GM19239 (cell line): ENCODE measurements at regions not wholly inside any gene's neighbourhood (a gene's known extent, or its start where the extent isn't known, plus 50 kb on each side); places are given as distances from the start of the nearest gene placed in this dataset.

ENCODE experiments used
- DNase-seq: peaks from one replicate; pipeline ENCODE4 v3.0.0; 2011; ENCODE audit warnings: low spot score; ENCODE audit not compliant: insufficient read length
- FAIRE-seq: peaks from 2 replicates; lab custom pipeline; 2011; peaks lifted over from hg19 to GRCh38; lab: Jason Lieb, UNC

DNA sequence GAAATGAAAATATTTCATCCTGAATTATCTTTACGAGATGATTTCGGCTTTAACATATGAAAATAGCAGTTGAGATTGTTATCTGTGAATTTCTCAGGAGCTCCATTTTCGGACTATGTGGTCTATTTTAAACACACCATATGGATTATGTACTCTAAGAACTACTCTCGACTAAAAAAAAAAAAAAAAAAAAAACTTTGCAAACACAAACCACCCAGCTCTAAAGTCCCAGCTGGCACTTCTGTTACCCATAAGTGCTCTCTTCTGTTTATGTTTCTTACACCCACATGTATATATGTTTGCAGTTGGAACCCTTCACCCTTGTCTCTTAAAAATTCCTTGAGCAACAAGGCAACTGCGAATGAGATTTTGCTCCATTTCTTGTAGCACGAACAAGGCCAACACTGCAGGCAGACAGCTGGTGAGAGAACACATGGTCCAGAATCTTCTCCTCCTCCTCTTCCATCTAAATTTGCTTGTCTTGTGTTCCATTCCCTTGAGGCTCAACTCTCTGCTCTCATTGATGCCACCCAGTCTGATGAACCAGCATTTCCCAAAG, 172.7 kb upstream of the HCCS start:
- FAIRE-seq (no peak), DNase-seq (no peak)

DNA sequence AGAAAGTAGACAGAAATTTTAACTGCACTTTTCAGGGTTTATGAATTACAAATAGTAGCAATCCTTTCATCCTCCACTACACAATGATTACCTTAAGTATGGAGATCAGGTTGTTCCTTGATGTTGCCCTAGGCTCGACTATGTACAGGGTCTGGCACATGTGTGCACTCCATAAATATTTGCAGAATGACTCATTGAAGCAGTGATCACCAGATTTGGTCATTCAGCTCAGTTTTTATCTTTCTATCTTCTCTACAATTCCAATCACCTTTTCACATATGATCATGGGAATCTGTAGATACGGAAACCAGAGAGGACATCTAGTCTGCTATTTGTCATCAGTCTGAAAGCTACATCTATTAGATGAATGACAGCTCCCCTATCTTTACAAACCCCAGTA, 171.7 kb upstream of the HCCS start:
- DNase-seq (no peak), FAIRE-seq (no peak)

DNA sequence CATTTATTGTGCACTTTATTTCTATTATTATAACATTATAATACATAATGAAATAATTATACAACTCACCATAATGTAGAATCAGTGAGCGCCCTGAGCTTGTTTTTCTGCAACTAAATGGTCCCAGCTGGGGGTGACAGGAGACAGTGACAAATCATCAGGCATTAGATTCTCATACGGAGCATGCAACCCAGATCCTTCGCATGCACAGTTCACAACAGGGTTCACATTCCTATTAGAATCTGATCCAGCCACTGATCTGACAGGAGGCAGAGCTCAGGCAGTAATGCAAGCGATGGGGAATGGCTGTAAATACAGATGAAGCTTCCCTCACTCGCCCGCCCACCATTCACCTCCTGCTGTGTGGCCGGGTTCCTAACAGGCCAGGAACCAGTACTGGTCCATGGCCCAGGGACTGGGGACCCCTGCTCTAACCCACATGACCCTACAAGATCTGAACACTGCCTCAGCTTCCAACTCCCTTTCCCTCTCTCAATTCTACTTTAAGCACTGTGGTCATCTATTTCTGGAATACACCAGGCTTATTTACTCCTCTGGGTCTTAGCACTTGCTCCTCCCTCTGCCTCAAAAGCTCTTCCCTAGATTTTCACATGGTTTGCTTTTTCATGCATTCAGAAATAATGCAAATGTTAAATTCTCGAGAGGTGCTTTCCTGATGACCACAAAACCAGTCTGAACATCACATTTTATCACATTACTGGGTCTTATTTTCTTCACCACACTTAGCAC, 166.8 kb upstream of the HCCS start:
- DNase-seq (no peak), FAIRE-seq (no peak)

DNA sequence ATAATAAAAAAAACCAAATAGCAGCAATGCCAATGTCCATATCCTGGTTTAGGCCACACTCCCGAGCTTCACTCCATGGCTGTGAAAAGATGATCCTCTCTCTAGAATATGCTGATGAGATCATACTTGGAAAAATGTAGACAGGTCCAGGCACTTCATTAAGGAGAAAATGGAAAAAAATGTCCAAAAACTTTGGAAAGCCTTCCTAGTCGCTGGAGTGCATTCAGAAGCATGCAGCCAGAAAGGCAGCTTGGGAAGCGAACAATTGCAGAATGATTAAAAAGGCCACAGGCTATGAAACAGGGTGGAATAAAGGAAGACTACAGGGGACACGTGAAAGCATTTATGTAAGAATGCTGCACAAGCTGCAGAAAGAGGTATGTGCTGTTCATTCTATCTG, 165.6 kb upstream of the HCCS start:
- no peak for DNase-seq
- FAIRE-seq, result no peak

DNA sequence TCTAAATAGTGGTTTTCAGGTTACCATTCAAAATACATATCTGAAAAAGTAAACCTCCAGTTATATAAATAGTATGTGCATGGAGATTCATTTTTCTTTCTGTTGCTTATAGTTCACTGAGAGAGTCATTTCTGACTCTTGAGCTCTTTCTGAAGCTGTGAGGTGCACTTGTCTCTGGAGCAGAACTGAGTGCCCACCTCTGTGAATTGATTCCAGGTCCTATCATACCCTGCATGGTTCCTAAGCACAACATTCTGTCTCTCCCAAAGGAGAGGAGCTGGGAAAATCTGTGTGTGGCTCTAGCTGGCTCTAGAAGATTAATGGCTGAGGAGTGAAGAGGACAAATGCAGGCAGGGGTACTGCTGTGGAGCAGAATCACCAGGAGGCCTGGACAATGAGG, 161.6 kb upstream of the HCCS start:
- FAIRE-seq (no peak), DNase-seq (no peak)

DNA sequence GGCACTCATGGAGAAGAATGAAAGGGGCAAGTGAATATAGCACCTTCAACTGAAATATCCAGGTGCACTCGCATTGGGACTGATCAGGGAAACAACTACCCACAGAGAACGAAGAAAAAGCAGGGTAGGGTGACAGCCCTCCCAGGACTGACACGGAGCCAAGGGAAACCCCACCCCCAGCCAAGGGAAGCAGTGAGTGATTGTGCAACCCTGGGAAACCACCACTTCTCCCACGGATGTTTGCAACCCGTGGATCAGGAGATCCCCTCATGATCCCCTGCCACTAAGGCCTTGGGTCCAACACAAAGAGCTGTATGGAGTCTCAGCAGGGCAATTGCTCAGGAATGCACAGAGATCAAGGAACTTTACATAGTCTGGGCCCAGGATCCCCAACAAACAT, 158.5 kb upstream of the HCCS start:
- no peak for DNase-seq
- FAIRE-seq, result no peak

DNA sequence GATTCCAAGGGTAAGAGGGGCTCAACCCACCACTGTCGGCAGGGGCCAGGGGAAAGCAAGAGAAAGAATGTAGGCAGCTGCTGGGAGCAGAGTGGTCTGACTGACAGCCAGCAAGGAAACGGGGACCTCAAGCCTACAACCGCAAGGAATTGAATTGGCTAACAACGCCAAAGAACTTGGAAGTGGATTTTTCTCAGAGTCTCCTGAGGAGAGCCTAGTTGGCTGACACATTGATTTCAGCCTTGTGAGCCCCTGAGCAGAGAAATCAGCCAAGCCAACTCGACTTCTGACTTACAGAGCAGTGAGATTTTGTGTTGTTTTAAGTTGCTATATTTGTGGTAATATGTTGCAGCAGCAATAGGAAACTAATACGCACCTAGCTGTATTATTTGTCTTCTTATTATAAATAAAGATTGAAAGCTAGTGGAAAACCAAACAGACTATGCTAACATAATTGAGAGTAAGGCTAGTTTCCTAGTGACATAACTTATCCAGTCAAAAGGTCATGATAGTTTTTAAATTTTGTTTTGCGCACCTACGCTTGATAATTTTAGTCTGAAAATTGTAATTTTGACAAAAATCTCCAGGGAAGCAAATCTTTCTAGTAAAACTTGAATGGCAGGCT, 145.8 kb upstream of the HCCS start:
- DNase-seq (no peak), FAIRE-seq (no peak)

DNA sequence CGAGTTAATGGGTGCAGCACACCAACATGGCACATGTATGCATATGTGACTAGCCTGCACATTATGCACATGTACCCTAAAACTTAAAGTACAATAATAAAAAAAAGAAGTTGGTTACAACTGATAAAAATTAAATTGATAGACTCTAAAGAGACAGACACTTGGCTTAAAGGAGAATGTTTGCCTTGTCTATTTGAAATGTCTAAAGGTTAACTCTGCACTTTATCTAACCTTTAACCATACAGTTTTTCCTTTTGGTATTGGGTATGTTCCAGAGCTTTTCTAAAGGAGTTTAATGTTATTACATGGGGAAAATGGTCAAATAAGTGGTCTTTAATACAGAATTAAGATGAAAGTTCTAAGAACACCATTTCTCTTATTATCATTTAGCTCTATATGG, 145.1 kb upstream of the HCCS start:
- DNase-seq (no peak), FAIRE-seq (no peak)

DNA sequence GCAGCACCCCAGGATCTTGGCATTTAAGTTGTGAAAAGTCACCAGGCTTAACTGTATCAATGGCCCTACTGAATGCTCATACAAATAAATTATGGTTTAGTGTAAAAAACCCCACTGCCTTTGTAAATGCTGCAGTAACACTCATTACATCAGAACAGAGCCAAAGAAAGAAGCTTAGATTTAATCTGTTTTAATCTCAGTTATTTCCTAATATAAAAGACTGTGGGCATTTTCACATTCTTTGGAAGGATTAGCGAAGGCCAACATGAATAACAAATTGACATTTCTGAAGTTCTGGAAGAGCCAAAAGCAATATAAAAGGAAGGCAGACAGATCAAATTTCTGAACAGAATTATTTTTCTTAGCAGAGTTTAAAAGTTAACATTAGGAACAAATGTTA, 140.0 kb upstream of the HCCS start:
- DNase-seq (no peak), FAIRE-seq (no peak)

DNA sequence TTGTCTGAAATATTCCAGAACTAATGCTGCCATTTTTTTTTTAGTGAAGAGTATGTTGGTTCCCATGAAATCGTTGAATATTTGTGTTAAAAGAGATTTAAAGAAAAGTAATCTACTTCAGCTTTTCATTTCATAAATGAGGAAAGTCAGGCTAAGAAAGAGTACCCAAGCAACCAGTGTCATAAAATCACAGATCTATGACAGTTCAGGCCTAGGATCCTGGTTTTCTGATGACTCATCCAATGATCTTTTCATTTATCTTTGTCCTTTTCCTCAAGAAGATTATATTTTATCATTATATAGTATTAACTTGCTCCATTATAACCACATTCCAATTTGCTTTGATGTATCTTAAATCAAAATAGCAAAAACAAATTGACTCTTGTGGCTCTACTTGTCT, 139.4 kb upstream of the HCCS start:
- FAIRE-seq (no peak), DNase-seq (no peak)

DNA sequence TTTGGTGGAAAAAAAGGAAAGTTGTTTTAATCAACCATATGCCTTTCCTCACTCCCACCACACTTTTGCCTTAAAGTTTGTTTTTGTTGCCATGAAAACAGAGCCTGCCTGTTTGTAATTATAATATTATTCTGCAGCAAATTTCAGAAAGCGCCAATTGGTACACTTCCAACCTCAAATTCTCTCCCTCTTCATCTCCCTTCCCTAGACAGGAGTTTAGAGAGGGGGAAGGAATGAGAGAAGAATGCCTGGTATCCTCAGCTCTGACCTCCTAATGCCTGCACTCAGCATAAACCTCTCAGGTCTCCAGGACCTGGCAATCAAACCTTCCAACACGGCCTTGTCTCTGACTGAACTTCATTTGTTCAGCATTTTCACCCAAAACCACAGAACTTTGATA, 138.4 kb upstream of the HCCS start:
- no peak for DNase-seq
- no peak for FAIRE-seq

DNA sequence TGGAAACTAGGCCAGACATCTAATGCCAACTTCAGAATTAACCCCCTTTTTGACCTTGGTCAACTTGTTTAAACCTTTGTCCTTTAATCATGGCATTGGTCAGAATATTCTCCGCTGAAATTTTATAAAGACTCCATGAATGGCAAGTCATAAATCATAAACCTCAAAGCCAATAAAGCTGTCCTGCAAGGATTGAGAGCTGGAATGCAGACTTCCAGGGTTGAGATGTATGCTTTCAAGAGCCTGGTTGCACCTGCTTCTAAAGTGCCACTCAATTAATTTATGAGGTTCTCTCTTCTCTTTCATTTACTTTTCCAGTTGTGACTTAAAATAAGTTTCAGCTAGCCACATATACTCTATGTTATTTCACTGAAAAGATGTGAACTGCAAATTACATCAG, 136.2 kb upstream of the HCCS start:
- FAIRE-seq (no peak), DNase-seq (no peak)

DNA sequence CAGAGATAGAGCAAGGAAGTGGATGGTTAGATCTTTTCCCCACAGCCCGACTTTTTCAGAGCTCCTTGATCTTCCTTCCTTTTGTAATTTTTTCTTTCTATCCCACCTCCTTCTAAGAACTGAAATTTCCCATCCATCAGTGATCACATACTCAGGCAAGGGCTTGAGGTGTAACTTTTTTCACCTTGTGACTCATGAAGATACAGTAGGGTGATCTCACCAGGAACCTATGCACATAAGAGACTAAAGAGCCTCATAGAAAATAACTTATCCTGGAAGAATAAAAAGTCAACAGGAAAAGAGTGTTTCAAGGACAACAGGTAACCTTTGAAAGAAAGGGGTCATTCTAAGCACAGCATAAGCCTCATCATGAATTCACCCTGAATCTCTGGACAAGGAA, 131.2 kb upstream of the HCCS start:
- no peak for FAIRE-seq
- no peak for DNase-seq

DNA sequence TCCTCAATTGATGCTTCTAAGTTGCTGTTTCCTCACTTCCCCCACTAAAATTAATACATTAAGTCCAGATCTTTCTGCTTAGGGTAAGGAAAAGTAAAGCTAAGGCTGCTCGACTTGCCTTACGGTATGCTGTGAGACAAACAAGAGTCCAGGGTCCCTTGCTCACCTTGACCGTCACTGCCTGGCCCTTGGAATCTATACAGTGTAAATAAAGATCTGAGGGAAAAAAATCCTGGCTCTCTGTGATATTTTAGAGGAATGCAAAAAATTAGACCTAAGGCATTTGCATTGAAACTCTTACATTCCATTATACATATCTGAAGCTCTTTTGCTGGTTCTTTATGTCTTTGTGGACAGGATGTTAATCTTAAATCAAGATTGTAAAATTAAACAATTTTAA, 129.6 kb upstream of the HCCS start:
- no peak for FAIRE-seq
- no peak for DNase-seq

DNA sequence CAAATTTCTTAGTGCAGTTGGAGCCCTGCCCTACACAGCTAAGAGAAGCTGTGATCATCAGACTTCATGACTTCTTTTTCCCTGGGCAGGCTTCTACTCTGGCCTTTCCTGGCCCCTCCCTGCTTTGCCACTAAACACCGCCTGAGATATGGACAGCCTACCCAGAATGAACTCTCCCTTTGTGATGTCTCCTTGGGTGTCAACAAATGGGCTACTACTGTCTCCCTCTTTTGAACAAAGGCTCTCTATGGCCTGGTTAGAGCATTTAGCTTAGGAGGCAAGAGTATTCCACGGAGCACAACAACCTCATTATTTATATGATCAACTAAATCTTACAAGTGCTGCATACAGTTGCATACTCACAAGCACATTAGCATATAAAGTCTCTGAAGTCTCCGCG, 127.6 kb upstream of the HCCS start:
- FAIRE-seq, result no peak
- DNase-seq, result no peak

DNA sequence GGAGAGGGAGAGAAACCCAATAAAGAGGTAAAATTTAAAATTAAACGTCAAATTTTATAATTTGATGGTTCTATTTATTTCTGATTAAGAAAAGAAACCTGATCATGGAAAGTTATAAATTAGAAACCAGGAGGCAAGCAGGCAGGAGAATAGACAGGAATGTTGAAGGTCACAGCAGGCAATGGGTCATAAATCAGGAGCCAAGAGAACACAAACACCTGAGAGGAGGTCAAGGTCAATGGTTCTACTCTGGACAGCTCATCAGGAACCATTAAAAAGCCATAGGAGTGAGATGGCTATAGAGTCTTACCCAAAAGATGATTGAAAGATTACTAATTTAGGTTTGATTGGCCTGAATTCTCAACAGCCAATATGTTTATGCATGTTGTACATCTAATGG, 126.9 kb upstream of the HCCS start:
- no peak for FAIRE-seq

DNA sequence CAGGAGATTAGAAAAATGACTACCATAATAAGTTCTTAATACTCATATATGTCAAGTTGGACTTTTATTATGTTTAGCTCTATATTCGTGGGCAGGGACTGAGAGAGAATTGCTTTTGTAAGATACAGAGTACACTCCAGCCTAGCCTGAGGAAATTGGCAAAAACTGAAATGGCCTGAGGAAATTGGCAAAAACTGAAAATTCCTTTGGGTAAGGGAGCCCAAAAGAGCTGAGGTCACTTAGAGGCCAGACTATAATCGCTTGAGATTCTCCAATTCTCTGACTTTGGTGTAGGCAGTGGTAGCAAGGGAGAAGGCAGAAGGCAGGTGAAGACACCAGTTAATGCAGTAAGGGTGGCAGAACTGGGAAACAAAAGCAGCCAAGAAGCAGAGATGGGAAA, 124.5 kb upstream of the HCCS start:
- FAIRE-seq (peak; percentile 42), DNase-seq (no peak)

More for the DNA sequence above, 126.9 kb upstream of the HCCS start:
- DNase-seq, result no peak

DNA sequence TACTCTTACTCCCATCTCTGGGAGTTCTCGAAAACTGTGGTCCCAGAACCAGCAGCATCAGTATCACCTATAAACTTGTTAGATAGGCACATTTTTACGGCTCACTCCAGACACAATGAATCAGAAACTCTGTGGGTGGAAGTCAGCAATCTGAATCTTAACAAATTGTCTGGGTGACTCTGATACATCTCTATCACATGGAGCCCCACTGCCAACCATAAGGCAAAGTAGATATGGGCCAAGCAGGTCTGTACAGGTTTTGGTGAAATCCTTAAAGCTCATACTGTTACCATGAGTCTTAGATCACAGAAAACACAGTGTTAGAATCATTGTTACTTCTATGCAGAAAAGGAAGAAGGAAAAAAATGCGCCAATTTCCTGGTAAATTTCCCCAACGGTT, 122.5 kb upstream of the HCCS start:
- FAIRE-seq (no peak), DNase-seq (no peak)

DNA sequence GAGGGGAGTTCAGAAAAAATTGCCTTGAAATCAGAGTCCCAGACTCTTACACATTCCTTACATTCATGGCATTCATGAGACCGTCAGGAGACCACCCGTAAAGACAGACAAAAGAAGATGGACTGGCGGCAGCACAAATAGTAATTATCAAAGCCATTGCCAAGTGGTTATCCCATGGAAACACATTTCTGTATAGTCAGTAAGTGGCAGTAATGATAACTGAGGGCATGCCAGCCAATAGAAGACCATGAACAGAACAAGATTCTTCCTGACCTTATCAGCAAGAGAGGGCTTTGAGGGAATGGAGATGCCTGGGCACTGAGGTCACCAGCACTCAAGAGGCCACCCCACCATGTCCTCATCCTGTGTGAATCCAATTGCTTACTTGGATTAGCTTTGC, 121.7 kb upstream of the HCCS start:
- DNase-seq (no peak), FAIRE-seq (no peak)

DNA sequence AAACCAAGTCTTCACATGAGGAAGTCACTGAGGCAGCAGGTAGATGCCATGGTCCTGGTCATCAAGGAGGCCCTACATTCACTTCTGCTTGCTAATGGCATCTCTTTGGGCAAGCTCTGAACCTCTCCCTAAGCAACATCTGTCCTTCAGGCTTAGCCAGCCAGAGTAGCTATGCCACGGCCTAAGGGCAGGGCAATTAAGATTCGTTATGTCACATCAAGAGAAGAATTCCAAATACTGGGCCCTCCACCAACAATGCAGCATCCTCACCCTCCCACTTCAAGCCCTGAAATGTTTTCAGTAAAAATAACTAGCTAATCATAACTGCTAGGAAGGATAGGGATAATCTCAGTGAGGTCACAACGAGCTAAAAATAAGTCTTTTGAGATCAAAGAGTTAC, 120.7 kb upstream of the HCCS start:
- DNase-seq (no peak), FAIRE-seq (no peak)

DNA sequence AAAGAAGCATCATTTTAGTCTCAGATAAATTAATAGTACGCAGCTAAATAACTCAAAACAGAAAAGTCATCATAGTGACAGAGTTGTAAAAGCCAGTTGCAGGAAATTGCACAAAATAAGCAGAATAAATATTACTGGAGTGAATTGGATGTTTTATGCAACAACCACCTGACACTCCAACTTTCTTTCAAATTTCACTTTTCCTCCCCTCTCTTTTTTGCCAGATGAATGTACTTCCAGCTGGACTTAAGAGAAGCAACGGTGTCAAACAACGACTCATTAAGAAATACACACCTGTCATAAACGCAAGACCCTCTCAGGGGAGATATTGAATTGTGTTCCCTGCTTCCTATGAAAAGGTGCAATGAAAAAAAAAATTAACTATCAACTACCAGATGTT, 120.2 kb upstream of the HCCS start:
- no peak for DNase-seq
- FAIRE-seq, result no peak

DNA sequence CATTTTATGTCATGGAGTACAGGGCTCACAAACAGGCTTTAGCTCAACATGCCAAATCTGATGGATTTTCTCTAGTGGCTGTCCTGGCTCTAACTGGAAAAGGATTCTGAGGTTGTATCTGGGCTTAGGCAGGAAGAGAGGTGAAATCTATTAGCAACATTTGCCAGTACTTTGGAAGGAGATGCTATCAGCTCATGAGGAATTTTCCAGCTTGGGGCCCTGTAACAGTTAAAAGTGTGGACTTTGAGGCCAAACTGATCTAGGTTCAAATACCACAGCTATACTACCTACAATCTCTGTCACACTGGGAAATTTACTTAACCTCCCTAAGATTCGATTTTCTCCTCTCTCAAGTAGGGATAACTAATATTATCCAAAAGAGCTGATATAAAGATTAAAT, 119.0 kb upstream of the HCCS start:
- DNase-seq (no peak), FAIRE-seq (no peak)
